SIG-M5 treated with dmso at 0.1 percent for 504 hours (cell line): ENCODE measurements at regions not wholly inside any gene's neighbourhood (a gene's known extent, or its start where the extent isn't known, plus 50 kb on each side); places are given as distances from the start of the nearest gene placed in this dataset.

Experiments
- DNase-seq: peaks from one replicate; lab custom pipeline; 2025; ENCODE audit not compliant: unreplicated experiment; lab: John Stamatoyannopoulos, UW

GRCh38 chr3:13266005-13266404, 154.1 kb downstream of the NUP210 start:
- no peak for DNase-seq

GRCh38 chr3:13265507-13265906, 154.6 kb downstream of the NUP210 start:
- DNase-seq = no peak

GRCh38 chr3:13265016-13265415, 155.1 kb downstream of the NUP210 start:
- no peak for DNase-seq

- no peak for DNase-seq
These were observed 155.7 kb downstream of the NUP210 start for GRCh38 chr3:13264468-13264795.

- no peak for DNase-seq
These were observed 156.2 kb downstream of the NUP210 start for GRCh38 chr3:13263770-13264467.

GRCh38 chr3:13262493-13263211, 157.5 kb downstream of the NUP210 start:
- peak; percentile 31 for DNase-seq

GRCh38 chr3:13261892-13262291, 158.2 kb downstream of the NUP210 start:
- no peak for DNase-seq

- no peak for DNase-seq
These were observed 158.9 kb downstream of the NUP210 start for GRCh38 chr3:13261104-13261830.

GRCh38 chr3:13260259-13261103, 159.6 kb downstream of the NUP210 start:
- DNase-seq = no peak

- DNase-seq = no peak
These were observed 160.3 kb downstream of the NUP210 start for GRCh38 chr3:13259831-13260230.

- DNase-seq = no peak
These were observed 161.1 kb downstream of the NUP210 start for GRCh38 chr3:13258986-13259514.

GRCh38 chr3:13258280-13258679, 161.8 kb downstream of the NUP210 start:
- DNase-seq = no peak

GRCh38 chr3:13257666-13258065, 162.5 kb downstream of the NUP210 start:
- DNase-seq = no peak

GRCh38 chr3:13256845-13257244, 163.3 kb downstream of the NUP210 start:
- no peak for DNase-seq

GRCh38 chr3:13254028-13254951, 165.8 kb downstream of the NUP210 start:
- no peak for DNase-seq

GRCh38 chr3:13253208-13253937, 166.7 kb downstream of the NUP210 start:
- no peak for DNase-seq

- DNase-seq = no peak
These were observed 167.9 kb downstream of the NUP210 start for GRCh38 chr3:13252207-13252606.

- DNase-seq = no peak
These were observed 168.8 kb downstream of the NUP210 start for GRCh38 chr3:13251166-13251903.
